Spleen (tissue), 7 donors: ENCODE measurements at regions not wholly inside any gene's neighbourhood (a gene's known extent, or its start where the extent isn't known, plus 50 kb on each side); places are given as distances from the start of the nearest gene placed in this dataset.

Experiments
- POLR2A ChIP-seq, 3 donors: fragments of 450-650 bp; IDR thresholded peaks; one replicate each; pipeline ENCODE4 v1.5.1; 2017; ENCODE audit warnings: antibody characterized with exemption in 3 of 3, mild to moderate bottlenecking in 1 of 3
- TF ChIP-seq, protein P1 (sequence below), 11 experiments: fragments of 200-600 bp in 7 of 11; fragments of 450-650 bp in 4 of 11; sonication (generic) in 4 of 11; IDR thresholded peaks in 8 of 11; conservative IDR thresholded peaks in 3 of 11; 1 replicate in 7 of 11; 2 replicates in 4 of 11; pipeline versions ENCODE4 v1.4.0 to v1.8.0; 2016 to 2021; ENCODE audit warnings: antibody characterized with exemption in 11 of 11, inconsistent platforms in 4 of 11, mild to moderate bottlenecking in 1 of 11
- donor health status: DM: no; HTN: no; CAD: no; lungs with moderate emphysema.
- donor health status: DM: no; HTN: no; CAD: no.
- donor health status: DM: no; HTN: no; CAD: no.

DNA sequence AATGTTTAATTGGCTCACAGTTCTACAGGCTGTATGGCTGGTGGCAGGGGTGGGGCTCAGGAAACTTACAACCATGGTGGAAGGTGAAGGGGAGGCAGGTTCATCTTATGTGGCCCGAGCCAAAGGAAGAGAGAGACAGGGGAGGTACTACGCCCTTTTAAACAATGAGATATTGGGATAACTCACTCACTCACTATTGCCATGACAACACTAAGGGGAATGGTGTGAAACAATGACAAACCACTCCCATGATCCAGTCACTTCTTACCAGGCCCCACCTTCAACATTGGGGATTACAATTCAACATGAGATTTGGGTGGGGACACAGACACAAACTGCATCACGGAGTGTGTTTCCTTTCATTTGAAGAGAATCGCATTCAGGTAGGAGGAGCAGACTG is 220.9 kb downstream of the GADD45G start:
- TF ChIP-seq, protein P1, sequence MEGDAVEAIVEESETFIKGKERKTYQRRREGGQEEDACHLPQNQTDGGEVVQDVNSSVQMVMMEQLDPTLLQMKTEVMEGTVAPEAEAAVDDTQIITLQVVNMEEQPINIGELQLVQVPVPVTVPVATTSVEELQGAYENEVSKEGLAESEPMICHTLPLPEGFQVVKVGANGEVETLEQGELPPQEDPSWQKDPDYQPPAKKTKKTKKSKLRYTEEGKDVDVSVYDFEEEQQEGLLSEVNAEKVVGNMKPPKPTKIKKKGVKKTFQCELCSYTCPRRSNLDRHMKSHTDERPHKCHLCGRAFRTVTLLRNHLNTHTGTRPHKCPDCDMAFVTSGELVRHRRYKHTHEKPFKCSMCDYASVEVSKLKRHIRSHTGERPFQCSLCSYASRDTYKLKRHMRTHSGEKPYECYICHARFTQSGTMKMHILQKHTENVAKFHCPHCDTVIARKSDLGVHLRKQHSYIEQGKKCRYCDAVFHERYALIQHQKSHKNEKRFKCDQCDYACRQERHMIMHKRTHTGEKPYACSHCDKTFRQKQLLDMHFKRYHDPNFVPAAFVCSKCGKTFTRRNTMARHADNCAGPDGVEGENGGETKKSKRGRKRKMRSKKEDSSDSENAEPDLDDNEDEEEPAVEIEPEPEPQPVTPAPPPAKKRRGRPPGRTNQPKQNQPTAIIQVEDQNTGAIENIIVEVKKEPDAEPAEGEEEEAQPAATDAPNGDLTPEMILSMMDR (IDR thresholded peaks at IDR 0.05 in 8 of 11, conservative IDR thresholded peaks at IDR 0.05 in 3 of 11) = no peak
- no peak for TF ChIP-seq POLR2A (IDR thresholded peaks at IDR 0.05)
